HepG2 (cell line): ENCODE measurements at regions not wholly inside any gene's neighbourhood (a gene's known extent, or its start where the extent isn't known, plus 50 kb on each side); places are given as distances from the start of the nearest gene placed in this dataset.

Experiments used
- ATAC-seq: fragments of 200-7000 bp; cut with Tn5 transposase; 3 replicates; pipeline ENCODE4 v1.9.1; 2020; ENCODE audit warnings: mild to moderate bottlenecking, moderate library complexity
- BruUV-seq: library from RNA; stranded (reverse); fragments of 400-500 nt; replicated peaks from 2 replicates; lab custom pipeline; 2021; lab: Mats Ljungman, UMichigan
- CTCF ChIA-PET: fragments of 300-600 bp; formaldehyde crosslinking; extraction: SDS; loops from one replicate; lab custom pipeline; 2021; ENCODE audit warnings: low total read pairs, inconsistent platforms, low intra/inter-chr PET ratio; lab: Yijun Ruan, JAX
- POLR2A ChIA-PET: fragments of 350-600 bp; sonication (Branson Sonifier 250); formaldehyde crosslinking; loops from one replicate; lab custom pipeline; 2020; ENCODE audit warnings: antibody characterized with exemption, inconsistent platforms; lab: Yijun Ruan, JAX
- DNase-seq: peaks from one replicate; pipeline ENCODE4 v3.0.0-alpha.2; 2015; ENCODE audit warnings: low spot score
- FAIRE-seq: peaks from 3 replicates; lab custom pipeline; 2011; peaks lifted over from hg19 to GRCh38; lab: Jason Lieb, UNC
- H2AFZ ChIP-seq: one replicate; pipeline ENCODE4 v1.6.1; 2011; ENCODE audit warnings: low read length, inconsistent platforms
- H3K27ac ChIP-seq: fragments of 300-600 bp; 3 replicates; pipeline ENCODE4 v1.8.0; 2011; ENCODE audit warnings: mixed run types, mild to moderate bottlenecking, mixed read lengths, low read length, inconsistent platforms; ENCODE audit not compliant: insufficient read depth; ENCODE audit errors: extremely low read length
- H3K27me3 ChIP-seq, 2 experiments: fragments of 200-600 bp in 1 of 2; 2 replicates in 1 of 2; 3 replicates in 1 of 2; pipeline versions ENCODE4 v1.6.0 to v1.8.0; 2011; ENCODE audit warnings: low read length in 2 of 2, mild to moderate bottlenecking in 2 of 2, moderate library complexity in 2 of 2, inconsistent platforms in 1 of 2; ENCODE audit not compliant: insufficient read depth in 2 of 2, control insufficient read depth in 1 of 2
- H3K36me3 ChIP-seq, 2 experiments: fragments of 200-600 bp in 1 of 2; replicated peaks in 1 of 2; 2 replicates in 1 of 2; 3 replicates in 1 of 2; pipeline versions ENCODE4 v1.5.1 to v1.8.0; 2011; ENCODE audit warnings: low read length in 2 of 2, inconsistent platforms in 1 of 2; ENCODE audit not compliant: insufficient read depth in 2 of 2, control insufficient read depth in 1 of 2
- H3K4me1 ChIP-seq: 2 replicates; pipeline ENCODE4 v1.5.1; 2012; ENCODE audit warnings: low read length, inconsistent platforms; ENCODE audit not compliant: insufficient read depth
- H3K4me2 ChIP-seq: 2 replicates; pipeline ENCODE4 v1.6.0; 2011; ENCODE audit warnings: low read depth, low read length, inconsistent platforms
- H3K4me3 ChIP-seq, 3 experiments: fragments of 200-600 bp in 1 of 3; sonication (generic), shearing (Covaris generic) in 1 of 3; replicated peaks in 1 of 3; 2 replicates each; pipeline ENCODE4 v1.5.1; 2011 to 2016; ENCODE audit warnings: low read length in 3 of 3, inconsistent platforms in 2 of 3, low read depth in 2 of 3, mild to moderate bottlenecking in 2 of 3, control low read depth in 1 of 3, mixed read lengths in 1 of 3; ENCODE audit not compliant: insufficient read depth in 1 of 3
- H3K79me2 ChIP-seq: one replicate; pipeline ENCODE4 v1.6.1; 2011; ENCODE audit warnings: low read length, inconsistent platforms; ENCODE audit not compliant: insufficient read depth
- H3K9ac ChIP-seq: 2 replicates; pipeline ENCODE4 v1.6.0; 2011; ENCODE audit warnings: mild to moderate bottlenecking, low read depth, low read length, inconsistent platforms; ENCODE audit not compliant: insufficient read depth
- H3K9me3 ChIP-seq: 2 replicates; pipeline ENCODE4 v1.5.1; 2012; ENCODE audit warnings: mild to moderate bottlenecking, low read length
- H4K20me1 ChIP-seq: 2 replicates; pipeline ENCODE4 v1.6.0; 2011; ENCODE audit warnings: inconsistent platforms, mild to moderate bottlenecking, low read length, moderate library complexity; ENCODE audit not compliant: insufficient read depth
- MED13 ChIP-seq: sonication (generic); formaldehyde crosslinking; IDR thresholded peaks from 2 replicates; pipeline ENCODE4 v1.5.0; 2020; ENCODE audit warnings: missing genetic modification reagents
- PAX8 ChIP-seq: sonication (generic); formaldehyde crosslinking; IDR thresholded peaks from 2 replicates; pipeline ENCODE4 v1.8.0; 2022; ENCODE audit warnings: mild to moderate bottlenecking, missing genetic modification reagents, borderline replicate concordance
- POLR2AphosphoS2 ChIP-seq: IDR thresholded peaks from 2 replicates; pipeline ENCODE4 v1.6.1; 2011; ENCODE audit warnings: low read depth, low read length, improper control_type of control experiment
- PRDM15 ChIP-seq: sonication (generic); formaldehyde crosslinking; IDR thresholded peaks from 2 replicates; pipeline ENCODE4 v1.4.0; 2020; ENCODE audit warnings: missing genetic modification reagents
- ZBTB3 ChIP-seq: sonication (generic); formaldehyde crosslinking; IDR thresholded peaks from 2 replicates; pipeline ENCODE4 v1.4.0; 2020; ENCODE audit warnings: low read depth, mild to moderate bottlenecking, moderate library complexity, missing genetic modification reagents, borderline replicate concordance
- ZMYM4 ChIP-seq: sonication (generic); formaldehyde crosslinking; IDR thresholded peaks from 2 replicates; pipeline ENCODE4 v1.8.1; 2023; ENCODE audit warnings: mild to moderate bottlenecking, missing genetic modification reagents
- ZNF256 ChIP-seq: sonication (generic); formaldehyde crosslinking; conservative IDR thresholded peaks from 2 replicates; pipeline ENCODE4 v1.4.0; 2020; ENCODE audit warnings: missing genetic modification reagents
- ZNF275 ChIP-seq: sonication (generic); formaldehyde crosslinking; IDR thresholded peaks from 2 replicates; pipeline ENCODE4 v1.8.0; 2022; ENCODE audit warnings: missing genetic modification reagents, mild to moderate bottlenecking, inconsistent platforms, borderline replicate concordance
- ZNF350 ChIP-seq: sonication (generic); formaldehyde crosslinking; IDR thresholded peaks from 2 replicates; pipeline ENCODE4 v1.4.0; 2020; ENCODE audit warnings: mild to moderate bottlenecking, low read depth, missing genetic modification reagents, borderline replicate concordance
- ZNF562 ChIP-seq: sonication (generic); formaldehyde crosslinking; IDR thresholded peaks from 2 replicates; pipeline ENCODE4 v1.8.0; 2022; ENCODE audit warnings: missing genetic modification reagents, borderline replicate concordance
- ZNF576 ChIP-seq: sonication (generic); formaldehyde crosslinking; IDR thresholded peaks from 2 replicates; pipeline ENCODE4 v1.4.0; 2020; ENCODE audit warnings: mild to moderate bottlenecking, missing genetic modification reagents
- ZNF589 ChIP-seq: sonication (generic); formaldehyde crosslinking; conservative IDR thresholded peaks from 2 replicates; pipeline ENCODE4 v1.8.0; 2022; ENCODE audit warnings: mild to moderate bottlenecking, moderate library complexity, missing genetic modification reagents
- WGBS: methylation state at CpG from one replicate; pipeline ENCODE4 v1.1.6; 2017; ENCODE audit warnings: low lambda C conversion rate; 5-methylcytosine and 5-hydroxymethylcytosine counted together
- in situ Hi-C: cut with HindIII; loops from 2 replicates; pipeline ENCODE4 v1.10.0; 2017; ENCODE audit warnings: low pct_unique_long_range_greater_than_20kb; ENCODE audit not compliant: extremely low pct_ligation_motif_present
- intact Hi-C: fragments of 100-400 bp; cut with micrococcal nuclease; formaldehyde crosslinking; loops from one replicate; pipeline ENCODE4 v1.10.0; 2022; ENCODE audit not compliant: unreplicated experiment
- TF ChIP-seq, protein P1 (sequence below): sonication (generic); formaldehyde crosslinking; IDR thresholded peaks from 2 replicates; pipeline ENCODE4 v1.4.0; 2020; ENCODE audit warnings: missing genetic modification reagents, borderline replicate concordance

DNA sequence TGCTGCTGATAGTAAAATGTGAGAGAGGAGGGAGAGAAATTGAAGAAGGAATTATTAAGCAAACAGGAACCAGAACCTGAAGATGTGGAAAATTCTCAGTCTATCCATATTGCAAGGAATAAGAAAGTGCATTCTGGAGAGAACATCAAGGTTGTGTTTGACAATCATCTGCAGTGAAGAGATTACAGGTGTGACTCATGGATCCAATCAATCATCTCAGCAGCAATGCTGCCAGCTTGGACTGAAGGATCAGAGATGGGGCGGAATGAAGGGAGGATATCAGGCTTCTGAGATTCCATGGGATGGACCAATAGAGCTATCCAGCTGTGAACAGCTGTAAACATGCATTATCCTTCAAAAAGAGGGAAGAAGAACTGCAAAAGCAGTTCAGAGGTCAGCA is 247.3 kb downstream of the LPIN1 start:
- Histone ChIP-seq H3K4me1 (no peaks in the 10 kb centered on the region), H3K79me2 (no peaks in the 10 kb centered on the region), H3K27ac (no peak overlapping the region), H3K9me3 (no peaks in the 10 kb centered on the region), H3K9ac (no peak overlapping the region), H4K20me1 (no peaks in the 10 kb centered on the region), H3K4me3 (no peak overlapping the region), H3K4me2 (no peak overlapping the region), H3K36me3 (no peaks in the 10 kb centered on the region), H3K27me3 (no peaks in the 10 kb centered on the region), H2AFZ (no peak overlapping the region)
- CTCF ChIA-PET: no interaction called here
- ATAC-seq (no peak), FAIRE-seq (no peak), DNase-seq (no peak)
- intact Hi-C loops (no loop called here), in situ Hi-C loops (no loop called here)
- WGBS: 26% methylated on average over 1 of the region's 1 CpG
- no TSS peak for BruUV-seq
- TF ChIP-seq PRDM15 (CRISPR knock-in tag) (no peak), ZNF275 (CRISPR knock-in tag) (no peak), POLR2AphosphoS2 (no peak), ZNF562 (no peak), ZNF576 (CRISPR knock-in tag) (no peak), ZNF350 (no peak), ZBTB3 (CRISPR knock-in tag) (no peak), MED13 (CRISPR knock-in tag) (no peak), PAX8 (no peak), ZNF589 (CRISPR knock-in tag) (no peak), ZMYM4 (CRISPR knock-in tag) (no peak), ZNF256 (CRISPR knock-in tag) (no peak)
- TF ChIP-seq, protein P1, sequence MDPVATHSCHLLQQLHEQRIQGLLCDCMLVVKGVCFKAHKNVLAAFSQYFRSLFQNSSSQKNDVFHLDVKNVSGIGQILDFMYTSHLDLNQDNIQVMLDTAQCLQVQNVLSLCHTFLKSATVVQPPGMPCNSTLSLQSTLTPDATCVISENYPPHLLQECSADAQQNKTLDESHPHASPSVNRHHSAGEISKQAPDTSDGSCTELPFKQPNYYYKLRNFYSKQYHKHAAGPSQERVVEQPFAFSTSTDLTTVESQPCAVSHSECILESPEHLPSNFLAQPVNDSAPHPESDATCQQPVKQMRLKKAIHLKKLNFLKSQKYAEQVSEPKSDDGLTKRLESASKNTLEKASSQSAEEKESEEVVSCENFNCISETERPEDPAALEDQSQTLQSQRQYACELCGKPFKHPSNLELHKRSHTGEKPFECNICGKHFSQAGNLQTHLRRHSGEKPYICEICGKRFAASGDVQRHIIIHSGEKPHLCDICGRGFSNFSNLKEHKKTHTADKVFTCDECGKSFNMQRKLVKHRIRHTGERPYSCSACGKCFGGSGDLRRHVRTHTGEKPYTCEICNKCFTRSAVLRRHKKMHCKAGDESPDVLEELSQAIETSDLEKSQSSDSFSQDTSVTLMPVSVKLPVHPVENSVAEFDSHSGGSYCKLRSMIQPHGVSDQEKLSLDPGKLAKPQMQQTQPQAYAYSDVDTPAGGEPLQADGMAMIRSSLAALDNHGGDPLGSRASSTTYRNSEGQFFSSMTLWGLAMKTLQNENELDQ (CRISPR knock-in tag): no peak
- POLR2A ChIA-PET: no interaction called here
